GM23248 (cell line): ENCODE measurements at regions not wholly inside any gene's neighbourhood (a gene's known extent, or its start where the extent isn't known, plus 50 kb on each side); places are given as distances from the start of the nearest gene placed in this dataset.

Experiments
- EZH2 ChIP-seq: fragments of 200-600 bp; sonication (generic); IDR thresholded peaks from 2 replicates; pipeline ENCODE4 v1.6.1; 2018; ENCODE audit warnings: antibody characterized with exemption, mild to moderate bottlenecking; ENCODE audit not compliant: insufficient read depth, poor library complexity, severe bottlenecking
- EZH2phosphoT487 ChIP-seq: fragments of 200-600 bp; sonication (generic); IDR thresholded peaks from 2 replicates; pipeline ENCODE4 v1.6.1; 2018; ENCODE audit warnings: antibody characterized with exemption, moderate library complexity, mild to moderate bottlenecking, low read depth; ENCODE audit not compliant: insufficient read depth

DNA sequence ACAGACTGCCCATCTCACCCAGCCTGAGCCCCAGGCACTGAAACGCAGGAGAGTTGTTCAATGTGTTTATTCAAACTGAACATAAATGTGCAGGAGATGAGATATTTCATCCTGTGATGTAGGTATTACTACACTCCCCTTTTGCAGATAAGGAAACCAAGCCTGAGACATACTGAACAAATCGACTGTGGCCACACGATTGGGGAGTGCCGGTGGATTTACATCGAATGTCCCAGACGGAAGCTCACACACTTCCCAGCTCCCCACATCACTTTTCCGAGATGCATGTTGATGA, 94.8 kb upstream of the ALKAL2 start:
- no peak for TF ChIP-seq EZH2
- no peak for TF ChIP-seq EZH2phosphoT487
